ENCODE measurements at regions not wholly inside any gene's neighbourhood (a gene's known extent, or its start where the extent isn't known, plus 50 kb on each side); places are given as distances from the start of the nearest gene placed in this dataset.

DNA sequence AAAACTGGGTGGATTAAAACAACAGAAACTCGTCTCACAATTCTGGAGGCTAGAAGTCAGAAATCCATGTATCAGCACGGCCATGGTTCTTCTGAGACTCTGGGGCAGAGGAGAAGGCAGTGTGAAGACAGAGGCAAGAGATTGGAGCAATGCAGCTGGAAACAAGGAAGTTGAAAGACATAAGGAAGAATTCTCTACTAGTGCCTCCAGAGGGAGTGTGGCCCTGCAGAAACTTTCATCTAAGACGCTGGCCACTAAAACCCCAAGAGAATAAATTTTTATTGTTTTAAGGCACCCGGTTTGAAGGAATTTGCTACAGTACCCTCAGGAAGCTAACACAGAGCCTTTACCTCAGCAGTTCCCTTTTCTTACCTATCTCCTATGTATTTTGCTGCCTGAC lies 1012.2 kb upstream of the CADM2 start:
- intact Hi-C loops (cut with DNase I; ENCODE audit: low total_unique reads) (no loop called here), in situ Hi-C loops (cut with MboI; ENCODE audit: low sequenced_read_pairs in 4 of 4) (no loop called here)
- Histone ChIP-seq H3K9me3 (no peaks in the 10 kb centered on the region), H3K4me3 (no peak overlapping the region), H3K4me1 (no peaks in the 10 kb centered on the region), H3K36me3 (no peaks in the 10 kb centered on the region), H3K27me3 (no peaks in the 10 kb centered on the region), H3K27ac (no peak overlapping the region)
- ATAC-seq (no peak), DNase-seq (no peak)
- no peak for TF ChIP-seq POLR2A (IDR thresholded peaks at IDR 0.05)
- TF ChIP-seq, protein P1, sequence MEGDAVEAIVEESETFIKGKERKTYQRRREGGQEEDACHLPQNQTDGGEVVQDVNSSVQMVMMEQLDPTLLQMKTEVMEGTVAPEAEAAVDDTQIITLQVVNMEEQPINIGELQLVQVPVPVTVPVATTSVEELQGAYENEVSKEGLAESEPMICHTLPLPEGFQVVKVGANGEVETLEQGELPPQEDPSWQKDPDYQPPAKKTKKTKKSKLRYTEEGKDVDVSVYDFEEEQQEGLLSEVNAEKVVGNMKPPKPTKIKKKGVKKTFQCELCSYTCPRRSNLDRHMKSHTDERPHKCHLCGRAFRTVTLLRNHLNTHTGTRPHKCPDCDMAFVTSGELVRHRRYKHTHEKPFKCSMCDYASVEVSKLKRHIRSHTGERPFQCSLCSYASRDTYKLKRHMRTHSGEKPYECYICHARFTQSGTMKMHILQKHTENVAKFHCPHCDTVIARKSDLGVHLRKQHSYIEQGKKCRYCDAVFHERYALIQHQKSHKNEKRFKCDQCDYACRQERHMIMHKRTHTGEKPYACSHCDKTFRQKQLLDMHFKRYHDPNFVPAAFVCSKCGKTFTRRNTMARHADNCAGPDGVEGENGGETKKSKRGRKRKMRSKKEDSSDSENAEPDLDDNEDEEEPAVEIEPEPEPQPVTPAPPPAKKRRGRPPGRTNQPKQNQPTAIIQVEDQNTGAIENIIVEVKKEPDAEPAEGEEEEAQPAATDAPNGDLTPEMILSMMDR (IDR thresholded peaks at IDR 0.05 in 4 of 5, conservative IDR thresholded peaks at IDR 0.05 in 1 of 5) = no peak

DNA sequence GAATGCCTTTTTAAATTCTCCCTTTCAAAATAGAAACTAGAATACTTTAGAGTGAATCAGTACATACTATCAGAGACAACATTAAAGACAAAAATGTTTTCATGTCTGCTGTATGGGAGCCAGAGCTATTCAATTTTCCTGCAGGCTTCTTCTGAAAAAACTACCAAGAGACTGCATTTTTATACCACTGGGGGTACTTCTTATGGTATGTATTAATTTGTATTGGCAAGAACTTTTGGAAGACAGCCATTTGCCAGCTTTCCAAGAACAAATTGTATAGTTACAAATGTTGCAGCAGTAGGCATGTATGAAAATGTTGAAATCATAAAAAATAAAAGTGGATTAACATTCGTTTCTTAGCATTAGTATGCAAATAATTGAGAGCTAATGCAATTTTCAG lies 1010.0 kb upstream of the CADM2 start:
- DNase-seq (no peak), ATAC-seq (no peak)
- TF ChIP-seq, protein P1 (IDR thresholded peaks at IDR 0.05 in 4 of 5, conservative IDR thresholded peaks at IDR 0.05 in 1 of 5) = no peak
- no peak for TF ChIP-seq POLR2A (IDR thresholded peaks at IDR 0.05)
- H3K4me3 ChIP-seq = no peak overlapping the region
- no peak overlapping the region for H3K27ac ChIP-seq
- H3K36me3 ChIP-seq = no peaks in the 10 kb centered on the region
- no peaks in the 10 kb centered on the region for H3K27me3 ChIP-seq
- in situ Hi-C loops (cut with MboI; ENCODE audit: low sequenced_read_pairs in 4 of 4) (no loop called here), intact Hi-C loops (cut with DNase I; ENCODE audit: low total_unique reads) (no loop called here)
- H3K9me3 ChIP-seq = no peaks in the 10 kb centered on the region
- no peaks in the 10 kb centered on the region for H3K4me1 ChIP-seq

DNA sequence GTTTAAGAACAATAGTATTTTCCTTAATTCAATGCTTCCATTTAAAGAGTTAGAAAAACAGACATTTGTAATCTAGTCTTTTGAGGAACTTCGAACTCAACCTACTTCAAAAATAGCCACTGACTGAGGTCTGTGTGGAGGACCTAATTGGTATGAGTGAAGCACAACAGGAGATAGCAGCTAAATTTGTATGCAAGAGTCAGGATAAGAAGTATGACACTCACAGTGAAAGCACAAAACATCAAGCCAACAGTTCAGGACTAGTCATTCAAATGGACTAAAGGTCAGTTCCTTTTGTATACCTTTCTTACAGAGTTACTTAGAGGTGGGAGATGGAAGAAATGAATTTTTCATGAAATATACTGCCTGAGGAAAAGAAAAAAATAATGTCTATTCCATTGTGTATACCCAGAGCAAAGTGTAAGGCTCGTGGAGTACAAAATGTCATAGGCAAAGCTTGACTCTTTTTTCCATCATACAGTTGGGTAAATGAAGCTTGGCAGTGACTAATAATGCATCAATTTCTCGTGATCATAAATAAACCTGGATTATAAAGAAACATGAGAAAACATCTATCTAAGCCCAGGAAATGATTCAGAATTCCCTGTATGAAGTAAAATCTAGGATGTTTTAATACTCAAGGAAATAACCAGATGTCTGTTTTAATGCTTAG lies 1005.2 kb upstream of the CADM2 start:
- DNase-seq (no peak), ATAC-seq (no peak)
- H3K36me3 ChIP-seq = no peaks in the 10 kb centered on the region
- intact Hi-C loops (cut with DNase I; ENCODE audit: low total_unique reads) = no loop called here
- in situ Hi-C loops (cut with MboI; ENCODE audit: low sequenced_read_pairs in 4 of 4) = no loop called here
- no peaks in the 10 kb centered on the region for H3K27me3 ChIP-seq
- no peak for TF ChIP-seq POLR2A (IDR thresholded peaks at IDR 0.05)
- TF ChIP-seq, protein P1 (IDR thresholded peaks at IDR 0.05 in 4 of 5, conservative IDR thresholded peaks at IDR 0.05 in 1 of 5) = no peak
- H3K9me3 ChIP-seq = no peaks in the 10 kb centered on the region
- H3K4me1 ChIP-seq = no peaks in the 10 kb centered on the region
- no peak overlapping the region for H3K4me3 ChIP-seq
- H3K27ac ChIP-seq = no peak overlapping the region

DNA sequence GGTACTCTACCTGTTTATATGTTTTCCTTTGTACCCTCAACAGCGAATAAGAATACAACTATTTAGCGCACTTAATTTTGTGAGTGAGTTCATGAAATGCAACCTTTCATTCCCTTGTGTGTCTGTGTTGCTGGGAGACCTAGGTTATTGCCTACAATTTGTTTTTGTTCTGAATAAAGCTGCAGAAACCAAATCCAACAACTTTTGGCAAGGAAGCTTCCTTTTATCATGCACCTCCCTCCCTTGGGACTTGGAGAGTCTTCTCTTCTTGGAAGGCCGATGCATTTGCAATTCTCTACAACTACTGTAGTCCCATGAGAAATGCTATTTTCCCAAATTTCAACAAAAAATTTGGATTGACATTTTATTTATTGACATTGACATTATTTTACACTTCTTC lies 1002.4 kb upstream of the CADM2 start:
- no peak overlapping the region for H3K4me3 ChIP-seq
- in situ Hi-C loops (cut with MboI; ENCODE audit: low sequenced_read_pairs in 4 of 4) = no loop called here
- TF ChIP-seq, protein P1 (IDR thresholded peaks at IDR 0.05 in 4 of 5, conservative IDR thresholded peaks at IDR 0.05 in 1 of 5) = no peak
- no peak for TF ChIP-seq POLR2A (IDR thresholded peaks at IDR 0.05)

DNA sequence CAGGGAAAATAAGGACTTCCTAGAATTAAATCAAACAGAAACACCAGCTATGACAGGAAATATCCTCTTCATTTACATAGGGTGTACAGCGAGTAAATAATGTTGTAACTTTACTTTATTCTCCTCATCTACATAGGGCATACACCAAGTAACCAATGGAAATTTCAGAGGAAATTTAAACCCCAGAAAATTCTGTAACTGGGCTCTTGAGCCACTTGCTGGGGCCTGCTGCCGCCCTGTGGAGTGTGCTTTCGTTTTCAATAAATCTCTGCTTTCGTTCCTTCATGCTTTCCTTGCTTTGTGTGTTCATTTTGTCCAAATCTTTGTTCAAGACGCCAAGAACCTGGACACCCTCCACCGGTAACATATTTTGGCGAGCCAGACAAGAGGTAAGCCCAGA lies 990.4 kb upstream of the CADM2 start:
- H3K27ac ChIP-seq = no peak overlapping the region
- H3K4me1 ChIP-seq = no peaks in the 10 kb centered on the region
- no peaks in the 10 kb centered on the region for H3K36me3 ChIP-seq
- H3K27me3 ChIP-seq = no peaks in the 10 kb centered on the region
- ATAC-seq (no peak), DNase-seq (no peak)
- intact Hi-C loops (cut with DNase I; ENCODE audit: low total_unique reads) (no loop called here), in situ Hi-C loops (cut with MboI; ENCODE audit: low sequenced_read_pairs in 4 of 4) (no loop called here)
- H3K9me3 ChIP-seq = no peaks in the 10 kb centered on the region
- TF ChIP-seq, protein P1 (IDR thresholded peaks at IDR 0.05 in 4 of 5, conservative IDR thresholded peaks at IDR 0.05 in 1 of 5) = no peak
- no peak for TF ChIP-seq POLR2A (IDR thresholded peaks at IDR 0.05)
- H3K4me3 ChIP-seq = no peak overlapping the region

More for the DNA sequence above, 1002.4 kb upstream of the CADM2 start:
- Histone ChIP-seq H3K36me3 (no peaks in the 10 kb centered on the region), H3K27ac (no peak overlapping the region), H3K4me1 (no peaks in the 10 kb centered on the region), H3K9me3 (no peaks in the 10 kb centered on the region), H3K27me3 (no peaks in the 10 kb centered on the region)
- DNase-seq = no peak
- no peak for ATAC-seq
- intact Hi-C loops (cut with DNase I; ENCODE audit: low total_unique reads) = no loop called here

Data from gastrocnemius medialis (tissue), 4 donors.